ENCODE measurements at regions not wholly inside any gene's neighbourhood (a gene's known extent, or its start where the extent isn't known, plus 50 kb on each side); places are given as distances from the start of the nearest gene placed in this dataset.

- H3K4me3 ChIP-seq (ENCODE audit: low read depth, low read length), result no peak overlapping the region
- no peak for DNase-seq (ENCODE audit: low read depth)
- in situ Hi-C loops (cut with HindIII; ENCODE audit: low sequenced_read_pairs), result no loop called here
- no peak for TF ChIP-seq CTCF (IDR thresholded peaks at IDR 0.05; ENCODE audit: low read depth, low read length, missing control alignments)
Observed at GRCh38 chr21:27740084-27740483, 773.2 kb upstream of the ADAMTS5 start.

GRCh38 chr21:27739187-27739586, 772.3 kb upstream of the ADAMTS5 start:
- DNase-seq (ENCODE audit: low read depth), result no peak
- in situ Hi-C loops (cut with HindIII; ENCODE audit: low sequenced_read_pairs), result no loop called here
- no peak overlapping the region for H3K4me3 ChIP-seq (ENCODE audit: low read depth, low read length)
- no peak for TF ChIP-seq CTCF (IDR thresholded peaks at IDR 0.05; ENCODE audit: low read depth, low read length, missing control alignments)

GRCh38 chr21:27735699-27736098, 768.8 kb upstream of the ADAMTS5 start:
- TF ChIP-seq CTCF (IDR thresholded peaks at IDR 0.05; ENCODE audit: low read depth, low read length, missing control alignments), result no peak
- H3K4me3 ChIP-seq (ENCODE audit: low read depth, low read length), result no peak overlapping the region
- DNase-seq (ENCODE audit: low read depth), result no peak
- in situ Hi-C loops (cut with HindIII; ENCODE audit: low sequenced_read_pairs), result no loop called here

GRCh38 chr21:27734146-27734545, 767.3 kb upstream of the ADAMTS5 start:
- TF ChIP-seq CTCF (IDR thresholded peaks at IDR 0.05; ENCODE audit: low read depth, low read length, missing control alignments), result no peak
- H3K4me3 ChIP-seq (ENCODE audit: low read depth, low read length), result no peak overlapping the region
- peak; percentile 88 for DNase-seq (ENCODE audit: low read depth)
- in situ Hi-C loops (cut with HindIII; ENCODE audit: low sequenced_read_pairs), result no loop called here

- TF ChIP-seq CTCF (IDR thresholded peaks at IDR 0.05; ENCODE audit: low read depth, low read length, missing control alignments), result no peak
- no peak overlapping the region for H3K4me3 ChIP-seq (ENCODE audit: low read depth, low read length)
- DNase-seq (ENCODE audit: low read depth), result no peak
- in situ Hi-C loops (cut with HindIII; ENCODE audit: low sequenced_read_pairs), result no loop called here
Observed at GRCh38 chr21:27725916-27726315, 759.0 kb upstream of the ADAMTS5 start.

- in situ Hi-C loops (cut with HindIII; ENCODE audit: low sequenced_read_pairs), result no loop called here
- no peak for TF ChIP-seq CTCF (IDR thresholded peaks at IDR 0.05; ENCODE audit: low read depth, low read length, missing control alignments)
- no peak for DNase-seq (ENCODE audit: low read depth)
- no peak overlapping the region for H3K4me3 ChIP-seq (ENCODE audit: low read depth, low read length)
Observed at GRCh38 chr21:27722095-27722494, 755.2 kb upstream of the ADAMTS5 start.

GRCh38 chr21:27721675-27722074, 754.8 kb upstream of the ADAMTS5 start:
- no peak overlapping the region for H3K4me3 ChIP-seq (ENCODE audit: low read depth, low read length)
- no peak for TF ChIP-seq CTCF (IDR thresholded peaks at IDR 0.05; ENCODE audit: low read depth, low read length, missing control alignments)
- no peak for DNase-seq (ENCODE audit: low read depth)
- in situ Hi-C loops (cut with HindIII; ENCODE audit: low sequenced_read_pairs), result no loop called here

Data from astrocyte of the cerebellum (primary cell).